HG03159 (cell line): ENCODE measurements at regions not wholly inside any gene's neighbourhood (a gene's known extent, or its start where the extent isn't known, plus 50 kb on each side); places are given as distances from the start of the nearest gene placed in this dataset.
"Not testable (repeated sequence)": the region's sequence is repeated elsewhere in the genome, so short reads cannot be mapped to it uniquely, and the experiment has no call there.

Experiments used
- ATAC-seq: cut with Tn5 transposase; IDR thresholded peaks from one replicate; pipeline ENCODE4 v1.9.1; 2021; ENCODE audit warnings: mild to moderate bottlenecking, moderate library complexity; ENCODE audit not compliant: unreplicated experiment

GRCh38 chr17:20840987-20841865 is 201.6 kb downstream of the USP22 start:
- not testable (repeated sequence) for ATAC-seq

- ATAC-seq: not testable (repeated sequence)
Measured at GRCh38 chr17:20842012-20842411, 200.8 kb downstream of the USP22 start.

GRCh38 chr17:20843261-20843660 is 199.6 kb downstream of the USP22 start:
- ATAC-seq: not testable (repeated sequence)

- not testable (repeated sequence) for ATAC-seq
Measured at GRCh38 chr17:20843799-20844553, 198.8 kb downstream of the USP22 start.

GRCh38 chr17:20848869-20849443 is 193.9 kb downstream of the USP22 start:
- ATAC-seq: not testable (repeated sequence)

GRCh38 chr17:20851591-20852238 is 191.1 kb downstream of the USP22 start:
- not testable (repeated sequence) for ATAC-seq

- no peak for ATAC-seq
Measured at GRCh38 chr17:20852239-20852989, 190.4 kb downstream of the USP22 start.

GRCh38 chr17:20852990-20853370 is 189.8 kb downstream of the USP22 start:
- no peak for ATAC-seq

GRCh38 chr17:20855910-20856470 is 186.8 kb downstream of the USP22 start:
- ATAC-seq: not testable (repeated sequence)

- not testable (repeated sequence) for ATAC-seq
Measured at GRCh38 chr17:20866444-20867209, 176.2 kb downstream of the USP22 start.

GRCh38 chr17:20867436-20867937 is 175.3 kb downstream of the USP22 start:
- not testable (repeated sequence) for ATAC-seq

GRCh38 chr17:20867938-20868661 is 174.7 kb downstream of the USP22 start:
- not testable (repeated sequence) for ATAC-seq

GRCh38 chr17:20868662-20869007 is 174.2 kb downstream of the USP22 start:
- not testable (repeated sequence) for ATAC-seq

- not testable (repeated sequence) for ATAC-seq
Measured at GRCh38 chr17:20873173-20873572, 169.6 kb downstream of the USP22 start.

GRCh38 chr17:20873688-20874328 is 169.0 kb downstream of the USP22 start:
- not testable (repeated sequence) for ATAC-seq

GRCh38 chr17:20877384-20877783 is 165.4 kb downstream of the USP22 start:
- not testable (repeated sequence) for ATAC-seq

GRCh38 chr17:20890338-20890737 is 152.5 kb downstream of the USP22 start:
- ATAC-seq: no peak

- ATAC-seq: not testable (repeated sequence)
Measured at GRCh38 chr17:20895426-20895825, 147.4 kb downstream of the USP22 start.
